SH-SY5Y (cell line): ENCODE measurements at regions not wholly inside any gene's neighbourhood (a gene's known extent, or its start where the extent isn't known, plus 50 kb on each side); places are given as distances from the start of the nearest gene placed in this dataset.

Experiments
- GATA2 ChIP-seq: IDR thresholded peaks from 2 replicates; pipeline ENCODE4 v1.6.1; 2011; ENCODE audit warnings: mild to moderate bottlenecking, low read depth, low read length
- GATA3 ChIP-seq: IDR thresholded peaks from 2 replicates; pipeline ENCODE4 v1.6.1; 2011; ENCODE audit warnings: low read depth, mild to moderate bottlenecking, low read length, moderate library complexity

DNA sequence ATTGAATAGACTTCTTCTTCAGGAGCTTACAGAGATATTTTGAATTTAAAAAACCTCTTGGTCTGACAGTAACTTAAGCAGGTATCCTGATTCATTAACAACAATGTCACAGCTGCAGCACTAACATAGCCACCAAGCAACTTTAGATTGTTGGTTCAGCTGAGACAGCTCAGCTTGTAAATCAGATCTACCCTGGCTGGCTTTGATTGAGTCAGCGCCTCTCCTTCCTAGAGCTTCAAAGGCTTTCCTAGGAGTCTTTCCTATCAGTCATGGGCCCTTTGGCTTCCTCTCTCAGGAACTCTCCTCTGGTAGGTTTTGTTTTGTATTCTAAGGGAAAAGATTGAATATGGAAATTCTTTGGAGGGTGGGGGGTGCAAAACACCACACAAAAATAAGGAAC is 70.7 kb upstream of the STEAP4 start:
- TF ChIP-seq GATA2: no peak
- no peak for TF ChIP-seq GATA3
